Posterior vena cava (tissue), 2 donors: ENCODE measurements at regions not wholly inside any gene's neighbourhood (a gene's known extent, or its start where the extent isn't known, plus 50 kb on each side); places are given as distances from the start of the nearest gene placed in this dataset.

Experiments
- DNase-seq: peaks from one replicate; pipeline ENCODE4 v3.0.0-alpha.2; 2020; ENCODE audit warnings: low spot score
- intact Hi-C, 2 donors: fragments of 100-400 bp; cut with DNase I; formaldehyde crosslinking; loops; one replicate each; pipeline versions ENCODE4 v1.14.1 to v1.14.2; 2022 to 2023
- donor health status: DM: yes; HTN: yes; CAD: no.
- donor health status: DM: yes; HTN: yes; CAD: no.

- intact Hi-C loops = no loop called here
- no peak for DNase-seq
Measured at GRCh38 chr1:29583727-29584126, 347.4 kb downstream of the PTPRU start.

DNA sequence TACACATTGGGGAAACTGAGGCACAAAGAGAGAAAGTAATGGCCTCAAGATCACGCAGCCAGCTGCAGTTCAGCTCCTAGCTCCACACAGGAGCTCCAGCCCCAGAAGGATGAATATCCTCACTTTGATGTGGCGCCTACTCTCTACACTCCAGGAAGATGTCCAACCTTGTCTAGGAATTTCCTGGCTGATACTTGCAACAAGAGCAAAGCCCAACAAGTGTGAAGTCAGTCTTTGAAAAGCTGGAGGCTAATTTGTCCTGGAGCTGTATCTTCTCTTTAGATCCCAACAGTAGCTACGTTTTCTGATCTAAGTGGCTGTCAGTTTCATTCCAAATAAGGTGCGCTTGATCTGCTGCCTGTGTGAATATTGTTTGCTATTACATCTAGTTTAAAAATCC, 344.9 kb downstream of the PTPRU start:
- intact Hi-C loops = no loop called here
- no peak for DNase-seq

- DNase-seq = no peak
- intact Hi-C loops = no loop called here
Measured at GRCh38 chr1:29579821-29580425, 343.6 kb downstream of the PTPRU start.

DNA sequence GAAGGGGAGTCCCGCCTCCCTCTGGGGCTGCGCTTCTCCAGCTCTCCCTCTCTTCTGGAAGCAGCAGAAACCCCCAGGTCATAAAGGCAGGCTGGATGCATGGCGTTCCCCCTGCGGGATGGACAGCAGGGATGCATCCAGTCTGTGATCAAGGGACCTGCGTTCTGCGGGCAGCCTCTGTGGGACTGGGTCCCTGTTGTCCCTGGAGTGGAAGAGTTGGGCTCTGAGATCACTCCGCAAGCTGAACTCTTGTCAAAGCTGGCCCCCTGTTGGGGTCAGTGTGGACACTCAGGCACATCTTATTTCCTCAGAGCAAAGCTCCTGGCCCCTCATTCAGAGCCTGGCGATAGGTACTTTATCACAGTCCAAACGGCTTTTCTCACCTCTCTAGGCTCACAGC, 341.2 kb downstream of the PTPRU start:
- DNase-seq = no peak
- intact Hi-C loops = no loop called here

DNA sequence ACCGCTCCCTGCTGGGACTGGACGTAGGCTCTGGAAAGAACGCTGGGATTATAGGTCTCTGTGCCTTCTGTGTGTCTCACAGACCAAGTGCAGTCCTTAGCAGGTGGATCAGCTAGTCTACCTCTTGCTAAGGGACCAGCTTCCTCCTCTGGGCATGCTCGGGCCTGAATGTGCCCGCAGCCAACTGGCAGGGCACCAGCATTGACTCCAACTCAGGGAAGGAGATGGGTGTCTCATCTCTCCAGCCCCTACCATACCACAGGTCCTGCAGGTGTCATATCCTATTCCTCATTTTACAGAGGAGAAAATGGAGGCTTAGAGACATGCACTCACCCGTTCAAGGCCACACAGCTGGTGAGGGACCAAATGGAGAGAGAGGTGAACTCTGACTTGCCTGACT, 340.2 kb downstream of the PTPRU start:
- DNase-seq = no peak
- intact Hi-C loops = no loop called here

DNA sequence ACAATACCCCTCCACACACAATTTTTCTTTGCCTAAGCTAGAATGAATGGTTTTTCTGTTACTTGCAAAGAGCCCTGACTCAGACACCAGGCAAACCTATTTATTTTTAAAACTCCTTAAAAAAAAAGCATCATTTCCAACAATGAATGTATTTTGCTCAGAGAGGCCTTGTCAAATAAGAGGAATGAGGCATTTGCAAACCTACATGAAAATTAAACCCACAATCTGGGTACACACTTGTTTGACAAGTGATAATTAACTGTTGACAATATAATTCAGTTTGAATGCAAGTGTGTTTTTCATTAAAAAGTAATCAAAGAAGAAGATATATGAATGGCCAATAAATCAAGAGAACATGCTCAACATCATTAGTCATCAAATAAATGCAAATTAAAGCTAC, 339.5 kb downstream of the PTPRU start:
- no peak for DNase-seq
- intact Hi-C loops = no loop called here

DNA sequence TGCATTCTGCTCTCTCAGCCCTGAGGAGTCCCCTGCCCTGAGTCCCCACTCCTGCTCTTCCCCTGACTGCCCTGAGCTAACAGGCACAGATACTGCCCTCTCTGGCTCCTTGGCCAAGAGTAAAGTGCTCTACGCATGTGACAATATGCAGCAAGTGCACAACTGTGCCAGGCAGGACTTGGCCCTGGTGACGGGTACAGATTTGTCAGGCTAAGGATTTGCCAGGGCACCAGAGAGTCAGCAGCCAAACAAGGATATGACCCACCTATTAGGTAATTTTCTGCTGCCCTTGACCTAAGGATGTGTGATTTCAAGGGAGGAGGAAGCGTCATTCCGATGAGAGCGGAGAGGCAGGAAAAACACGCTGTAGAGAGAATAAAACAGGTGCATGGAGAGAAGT, 339.0 kb downstream of the PTPRU start:
- no peak for DNase-seq
- intact Hi-C loops = no loop called here

GRCh38 chr1:29574871-29575270, 338.5 kb downstream of the PTPRU start:
- DNase-seq = no peak
- intact Hi-C loops = no loop called here

DNA sequence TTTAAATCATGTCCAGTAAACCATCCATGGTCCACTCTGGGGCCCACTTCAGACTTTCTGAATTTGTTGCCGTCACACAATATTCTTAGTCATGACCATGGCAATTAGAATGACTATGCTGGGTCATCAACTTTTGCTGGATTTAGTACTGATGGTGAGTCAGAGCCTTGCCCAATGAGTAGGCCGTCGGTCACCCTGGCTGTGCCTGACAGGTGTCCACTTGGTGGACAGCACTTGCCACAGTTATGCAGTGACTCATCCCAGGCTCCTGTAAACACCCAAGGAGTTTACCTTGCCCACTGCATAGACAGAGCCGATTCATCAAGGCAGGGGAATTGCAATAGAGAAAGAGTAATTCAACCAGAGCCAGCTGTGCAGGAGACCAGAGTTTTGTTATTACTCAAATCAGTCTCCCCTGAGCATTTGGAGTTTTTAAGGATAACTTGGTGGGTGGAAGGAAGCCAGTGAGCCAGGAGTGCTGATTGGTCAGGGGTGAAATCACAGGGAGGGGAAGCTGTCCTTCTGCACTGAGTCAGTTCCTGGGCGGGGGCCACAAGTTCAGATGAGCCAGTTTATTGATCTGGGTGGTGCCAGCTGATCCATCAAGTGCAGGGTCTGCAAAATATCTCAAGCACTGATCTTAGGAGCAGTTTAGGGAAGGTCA, 333.8 kb downstream of the PTPRU start:
- DNase-seq = no peak
- intact Hi-C loops = no loop called here

DNA sequence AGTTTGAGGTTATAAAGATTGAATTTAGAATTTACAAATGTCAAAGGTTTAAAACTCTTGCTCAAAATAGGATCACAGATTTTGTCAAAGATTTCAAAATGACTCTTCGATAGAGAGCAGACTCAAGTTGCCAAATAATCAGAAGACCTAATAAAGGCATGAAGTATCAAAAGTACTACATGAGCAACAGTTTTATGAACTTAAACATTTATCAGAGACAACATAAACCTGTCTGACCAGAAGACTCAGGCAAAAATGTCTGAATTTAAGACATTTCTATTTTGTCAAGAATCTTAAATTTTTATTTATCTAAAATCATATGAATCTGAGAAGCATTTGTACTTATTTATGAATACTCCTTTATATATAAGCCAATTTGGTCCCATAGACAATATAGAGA, 330.9 kb downstream of the PTPRU start:
- intact Hi-C loops = no loop called here
- no peak for DNase-seq

DNA sequence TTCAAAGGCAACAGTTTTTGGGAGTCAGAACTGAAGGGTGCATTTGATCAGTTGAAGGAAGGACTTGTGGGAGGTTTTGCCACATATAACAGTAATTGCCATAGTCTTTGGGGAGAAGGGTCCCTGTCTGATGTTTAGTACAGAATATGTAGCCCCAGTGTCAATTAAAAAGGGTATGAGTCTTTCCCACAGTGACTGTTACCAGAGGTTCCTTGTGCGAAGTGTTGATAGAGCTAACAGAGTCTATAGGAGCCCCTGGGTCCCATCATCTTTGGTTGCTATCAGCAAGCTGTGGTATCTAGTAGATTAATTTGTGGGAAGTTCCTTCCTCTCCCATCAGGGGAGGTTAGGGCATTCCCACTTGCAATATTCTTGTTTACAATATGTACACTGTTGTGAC, 329.2 kb downstream of the PTPRU start:
- intact Hi-C loops = no loop called here
- no peak for DNase-seq

- no peak for DNase-seq
- intact Hi-C loops = no loop called here
Measured at GRCh38 chr1:29563571-29563970, 327.2 kb downstream of the PTPRU start.

- intact Hi-C loops = no loop called here
Measured at GRCh38 chr1:29563092-29563491, 326.8 kb downstream of the PTPRU start.

GRCh38 chr1:29559056-29559455, 322.7 kb downstream of the PTPRU start:
- intact Hi-C loops = no loop called here

More at GRCh38 chr1:29563092-29563491, 326.8 kb downstream of the PTPRU start:
- no peak for DNase-seq

GRCh38 chr1:29557701-29558600, 321.6 kb downstream of the PTPRU start:
- intact Hi-C loops = no loop called here
- no peak for DNase-seq

More at GRCh38 chr1:29559056-29559455, 322.7 kb downstream of the PTPRU start:
- DNase-seq = no peak

DNA sequence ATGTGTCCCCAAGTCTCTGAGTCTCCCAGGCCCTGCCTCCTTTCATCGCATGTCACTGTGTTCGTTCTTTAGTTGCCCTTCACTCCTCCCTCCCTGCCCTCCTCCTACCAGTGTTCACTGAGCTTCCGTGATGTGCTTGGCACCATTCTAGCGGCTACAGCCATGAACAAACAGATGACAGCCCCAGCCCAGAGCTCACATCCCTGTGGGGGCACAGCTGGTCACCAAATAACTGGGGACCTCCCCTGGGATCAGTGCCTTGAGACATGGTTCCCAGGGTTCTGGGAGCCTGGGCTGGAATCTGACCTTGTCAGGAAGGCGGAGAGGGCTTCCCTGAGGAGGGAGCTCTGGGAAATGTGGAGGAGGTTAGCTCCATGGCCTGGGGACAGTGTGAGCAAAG, 320.7 kb downstream of the PTPRU start:
- intact Hi-C loops = no loop called here
- DNase-seq = no peak

DNA sequence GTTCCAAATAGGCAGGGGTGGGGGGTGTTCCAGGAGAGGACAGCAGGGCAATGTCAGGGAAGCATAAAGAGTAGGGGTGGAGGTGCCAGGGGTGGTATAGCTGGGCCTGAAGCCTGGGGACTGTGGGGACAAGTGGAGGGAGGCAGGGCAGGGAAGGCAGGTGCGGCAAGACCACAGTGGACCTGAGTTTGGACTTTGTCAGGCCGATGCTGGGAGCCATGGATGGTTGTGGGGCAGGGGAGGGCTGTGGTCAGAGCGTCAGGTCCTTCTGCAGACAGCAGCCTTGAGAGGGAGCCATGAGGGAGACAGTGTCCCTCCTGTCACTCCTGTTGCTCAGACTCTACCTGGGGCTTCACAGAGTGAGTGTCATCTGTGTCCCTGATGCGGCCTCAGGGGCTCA, 320.3 kb downstream of the PTPRU start:
- intact Hi-C loops = no loop called here
- DNase-seq = peak; percentile 60

DNA sequence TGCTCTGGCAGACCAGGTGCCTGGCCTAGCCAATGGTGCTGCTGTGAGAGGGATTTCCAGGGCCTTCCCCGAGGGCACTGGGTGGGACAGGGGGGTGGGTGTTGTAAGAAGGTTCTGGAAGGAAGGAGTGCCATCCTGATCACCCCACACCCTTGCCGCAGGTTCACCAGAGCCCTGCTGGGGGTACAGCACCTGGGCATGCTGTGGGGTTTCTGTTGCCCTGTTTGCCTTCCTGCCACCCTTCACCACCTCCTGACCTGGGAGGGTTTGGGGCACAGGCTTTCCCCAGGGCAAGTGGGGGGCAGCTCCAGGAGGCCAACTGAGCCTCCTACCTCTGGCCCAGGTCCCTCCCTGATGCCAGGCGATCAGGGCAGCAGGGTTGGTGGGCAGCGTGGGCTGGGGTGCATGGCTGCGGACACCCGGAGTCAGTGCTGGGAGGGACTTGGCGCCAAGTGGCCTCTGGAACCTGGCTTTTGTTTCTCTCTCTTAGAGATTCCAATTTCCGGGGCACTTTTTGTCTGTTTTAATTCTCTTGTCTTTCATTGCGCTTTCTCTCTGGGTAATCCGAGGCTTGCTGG, 318.8 kb downstream of the PTPRU start:
- intact Hi-C loops = no loop called here
- DNase-seq = peak; percentile 68

DNA sequence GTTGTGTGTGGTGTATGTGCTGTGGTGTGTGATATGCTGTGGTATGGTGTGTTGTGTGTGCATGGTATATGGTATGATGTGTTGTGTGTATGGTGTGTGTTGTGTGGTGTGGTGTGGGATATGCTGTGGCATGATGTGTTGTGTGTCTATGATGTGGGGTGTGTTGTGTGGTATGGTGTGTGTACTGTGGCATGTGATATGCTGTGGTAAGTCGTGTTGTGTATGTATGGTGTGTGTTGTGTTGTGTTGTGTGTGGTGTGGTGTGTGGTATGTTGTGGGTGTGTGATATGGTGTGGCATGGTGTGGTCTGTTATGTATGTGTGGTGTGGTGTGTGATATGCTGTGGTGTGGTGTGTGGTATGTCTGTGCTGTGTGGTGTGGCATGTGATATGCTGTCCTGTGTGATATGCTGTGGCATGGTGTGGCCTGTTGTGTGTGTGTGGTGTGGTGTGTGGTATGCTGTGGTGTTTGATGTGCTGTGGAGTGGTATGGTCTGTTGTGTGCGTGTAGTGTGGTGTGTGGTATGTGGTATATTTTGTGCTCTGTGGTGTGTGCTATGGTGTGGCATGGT, 318.0 kb downstream of the PTPRU start:
- intact Hi-C loops = no loop called here
- no peak for DNase-seq
